ENCODE measurements at regions not wholly inside any gene's neighbourhood (a gene's known extent, or its start where the extent isn't known, plus 50 kb on each side); places are given as distances from the start of the nearest gene placed in this dataset.

DNA sequence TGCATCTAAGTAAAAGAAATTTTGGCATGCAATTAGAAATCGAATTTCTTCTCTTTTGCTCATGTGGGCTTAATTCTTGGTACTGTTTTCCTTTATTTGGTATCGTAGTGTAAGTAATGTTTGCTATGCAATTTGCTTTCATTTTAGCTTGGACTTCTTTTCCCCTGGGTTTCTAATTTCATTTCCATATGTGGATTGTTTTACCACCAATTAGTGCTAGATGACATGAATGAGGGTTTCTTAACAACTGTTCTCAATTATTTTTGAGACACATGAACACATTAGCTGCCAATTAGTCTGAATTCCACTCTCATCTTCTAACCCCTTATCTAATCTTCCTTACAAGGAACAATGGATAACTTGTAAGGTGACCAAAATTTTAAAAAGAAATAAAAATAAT is 1047.2 kb upstream of the PIK3C3 start:
- no peak for DNase-seq (ENCODE audit: low read depth in 1 of 2, low spot score in 1 of 2)

DNA sequence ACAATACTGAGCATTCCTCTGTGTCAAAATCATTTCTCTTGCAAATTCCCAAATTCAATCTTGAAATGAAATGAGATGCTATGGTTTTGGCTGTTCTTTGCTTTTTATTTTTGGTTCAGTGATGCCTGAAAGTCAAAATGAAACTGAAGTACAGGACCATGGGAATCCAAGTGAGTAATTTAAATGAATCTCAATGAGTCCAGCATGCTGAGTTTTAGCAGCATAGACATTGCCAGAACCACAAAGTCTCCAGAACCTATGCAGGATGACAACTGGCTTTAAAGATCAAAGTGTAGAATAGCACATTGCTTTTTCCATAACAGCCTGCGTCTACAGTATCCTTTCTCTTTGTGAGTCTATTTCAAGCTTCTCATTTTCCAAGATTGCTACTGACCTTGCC is 1050.7 kb upstream of the PIK3C3 start:
- no peak for DNase-seq (ENCODE audit: low read depth in 1 of 2, low spot score in 1 of 2)

DNA sequence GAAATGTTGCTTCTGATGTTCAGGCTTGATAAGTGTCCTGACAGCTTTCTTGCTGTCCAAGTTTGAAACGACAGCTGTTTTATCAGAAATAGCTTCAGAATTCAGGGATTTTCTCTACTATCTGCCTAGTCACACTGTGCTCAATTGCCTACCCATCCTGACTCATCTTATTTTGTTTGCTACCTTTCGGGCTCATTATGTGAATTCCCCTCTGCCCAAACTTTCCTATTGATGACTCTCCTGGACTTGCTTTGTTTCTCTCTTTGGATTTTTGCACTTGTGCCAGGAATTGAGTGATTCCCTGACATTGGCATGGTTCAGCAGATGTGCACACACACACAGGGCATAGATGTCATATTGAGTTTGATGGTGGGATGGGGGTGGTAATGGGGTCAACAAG is 1052.6 kb upstream of the PIK3C3 start:
- DNase-seq (ENCODE audit: low read depth in 1 of 2, low spot score in 1 of 2): no peak

DNA sequence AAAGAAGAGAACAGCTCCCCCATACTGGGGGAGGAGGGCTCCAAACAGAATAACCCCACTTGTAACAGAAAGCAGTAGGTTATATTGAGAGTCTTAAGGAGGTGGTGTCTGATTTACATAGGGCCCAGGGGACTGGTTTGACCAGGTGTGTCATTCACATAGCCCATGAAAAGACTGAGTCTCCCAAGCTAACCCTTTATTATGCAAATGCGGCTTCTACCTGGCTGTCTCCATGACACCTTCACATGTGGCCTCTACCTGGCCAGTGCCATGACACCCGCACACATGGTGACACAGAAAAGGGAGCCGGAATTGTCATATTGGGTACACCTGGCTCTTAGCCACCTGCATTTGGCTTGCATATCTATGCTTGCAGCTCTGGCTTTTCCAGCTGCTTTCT is 1057.2 kb upstream of the PIK3C3 start:
- no peak for DNase-seq (ENCODE audit: low read depth in 1 of 2, low spot score in 1 of 2)

DNA sequence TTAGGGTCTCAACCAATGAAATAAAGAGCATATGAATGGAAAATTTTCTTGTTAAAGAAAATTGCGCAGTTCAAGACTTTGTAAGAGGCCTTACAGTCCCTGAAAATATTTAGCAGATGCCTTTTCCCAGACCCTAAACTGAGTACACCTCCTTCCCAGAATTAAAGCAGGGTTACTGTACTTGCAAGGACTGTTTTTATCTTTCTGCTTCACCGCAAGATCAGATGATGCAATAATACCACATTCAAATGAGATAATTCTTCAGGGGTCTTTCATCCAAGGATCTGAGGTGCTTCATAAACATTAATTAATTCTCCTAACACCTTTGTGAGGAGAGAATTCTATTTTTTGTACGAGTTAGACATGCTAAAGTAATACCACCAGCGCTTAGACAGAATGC is 1071.8 kb upstream of the PIK3C3 start:
- no peak for DNase-seq (ENCODE audit: low read depth in 1 of 2, low spot score in 1 of 2)

DNA sequence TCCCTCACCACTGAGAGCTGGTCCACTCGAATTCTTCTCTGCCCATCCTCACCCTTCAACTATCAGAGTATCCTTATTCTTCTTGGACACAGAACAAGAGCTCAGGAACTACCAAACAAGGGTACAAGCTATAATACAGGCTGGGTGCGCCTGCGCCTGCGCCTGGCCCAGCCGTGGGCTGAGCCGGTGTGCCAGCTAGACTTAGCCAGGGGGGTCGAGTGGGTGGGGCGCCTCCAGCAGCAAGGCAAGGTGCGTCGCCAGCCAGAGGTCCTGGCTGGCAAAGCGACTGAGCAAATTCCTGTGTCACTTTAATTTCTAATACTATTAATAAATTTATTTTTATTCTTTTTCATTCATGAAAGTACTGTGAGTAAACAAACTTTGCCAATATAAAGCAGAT is 1072.6 kb upstream of the PIK3C3 start:
- DNase-seq (ENCODE audit: low read depth in 1 of 2, low spot score in 1 of 2): no peak

DNA sequence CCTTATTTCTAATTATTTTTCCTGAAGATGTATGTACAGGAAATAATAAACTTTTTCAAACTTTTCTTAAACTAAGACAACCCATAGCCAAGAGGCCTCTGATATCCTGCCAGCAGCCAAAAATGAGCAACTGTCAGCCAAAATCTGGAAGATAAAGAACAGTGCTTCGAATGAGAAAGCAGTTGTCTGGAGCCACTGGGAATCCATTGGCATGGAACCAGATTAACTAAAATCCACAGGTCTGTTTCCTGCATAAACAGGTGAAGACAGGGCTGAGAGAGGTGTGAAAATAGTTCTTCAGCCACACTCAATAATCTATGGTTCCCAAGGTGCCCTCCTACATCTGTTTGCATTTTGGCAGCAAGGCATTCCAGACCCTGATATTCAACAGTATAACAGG is 1076.7 kb upstream of the PIK3C3 start:
- no peak for DNase-seq (ENCODE audit: low read depth in 1 of 2, low spot score in 1 of 2)

DNA sequence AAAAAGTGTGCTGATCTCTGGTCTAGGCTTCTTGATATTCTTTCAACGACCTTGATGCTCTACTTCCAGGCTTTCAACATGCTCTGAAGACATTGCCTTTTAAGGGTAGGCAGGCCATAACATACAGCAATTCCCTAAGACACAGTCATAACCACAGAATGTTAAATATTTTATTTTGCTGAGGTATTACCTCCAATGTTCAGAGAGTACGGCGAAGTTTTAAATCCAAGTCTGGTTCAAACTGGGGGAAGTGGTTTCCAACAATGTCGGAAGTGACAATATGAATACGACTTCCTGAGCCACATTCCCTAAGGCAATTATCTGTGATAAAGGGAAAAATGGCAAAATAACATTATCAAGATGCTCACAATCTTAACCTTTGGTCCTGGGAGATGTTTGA is 1077.9 kb upstream of the PIK3C3 start:
- no peak for DNase-seq (ENCODE audit: low read depth in 1 of 2, low spot score in 1 of 2)

DNA sequence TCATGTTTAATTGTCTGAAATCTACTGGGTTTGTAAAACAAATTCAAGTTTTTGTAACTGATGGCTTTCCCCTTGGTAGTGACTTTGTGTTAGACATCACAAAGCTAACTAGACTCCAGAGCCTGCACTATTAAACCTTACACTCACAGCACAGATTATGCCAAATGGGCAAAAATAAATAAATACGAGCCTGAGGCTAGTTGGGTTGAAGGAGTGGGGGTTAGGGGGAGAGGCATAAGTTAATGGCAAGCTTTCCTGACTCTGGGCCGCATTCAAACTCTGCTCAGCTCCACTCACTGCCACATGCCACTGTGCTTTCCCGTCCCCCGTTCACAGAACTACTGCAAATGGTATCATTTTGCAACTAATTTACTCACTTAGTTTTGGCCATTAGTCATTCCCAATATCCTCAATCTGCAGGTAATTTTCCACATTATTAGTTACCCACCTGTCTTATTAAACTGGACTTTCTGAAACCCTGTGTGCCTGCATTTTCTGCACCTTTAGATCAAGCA is 1079.9 kb upstream of the PIK3C3 start:
- DNase-seq (ENCODE audit: low read depth in 1 of 2, low spot score in 1 of 2): no peak

DNA sequence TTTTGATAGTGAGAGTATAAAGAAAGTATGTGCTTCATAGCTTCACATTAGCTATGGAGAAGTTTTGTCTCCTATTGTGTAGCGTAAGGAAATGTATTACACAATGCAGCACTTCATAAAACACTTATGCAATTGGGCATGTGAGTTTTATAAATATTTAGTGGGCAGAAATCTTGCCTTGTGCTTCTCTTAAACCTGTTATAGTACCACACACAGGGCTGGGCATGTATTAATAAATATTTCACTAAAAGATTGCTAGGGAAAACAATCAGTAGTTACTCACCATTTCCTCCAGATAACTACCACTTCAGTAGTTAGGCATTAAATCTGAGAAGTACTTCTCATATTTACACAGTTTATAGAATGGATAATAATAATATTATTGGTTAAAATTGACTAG is 1080.8 kb upstream of the PIK3C3 start:
- no peak for DNase-seq (ENCODE audit: low read depth in 1 of 2, low spot score in 1 of 2)

DNA sequence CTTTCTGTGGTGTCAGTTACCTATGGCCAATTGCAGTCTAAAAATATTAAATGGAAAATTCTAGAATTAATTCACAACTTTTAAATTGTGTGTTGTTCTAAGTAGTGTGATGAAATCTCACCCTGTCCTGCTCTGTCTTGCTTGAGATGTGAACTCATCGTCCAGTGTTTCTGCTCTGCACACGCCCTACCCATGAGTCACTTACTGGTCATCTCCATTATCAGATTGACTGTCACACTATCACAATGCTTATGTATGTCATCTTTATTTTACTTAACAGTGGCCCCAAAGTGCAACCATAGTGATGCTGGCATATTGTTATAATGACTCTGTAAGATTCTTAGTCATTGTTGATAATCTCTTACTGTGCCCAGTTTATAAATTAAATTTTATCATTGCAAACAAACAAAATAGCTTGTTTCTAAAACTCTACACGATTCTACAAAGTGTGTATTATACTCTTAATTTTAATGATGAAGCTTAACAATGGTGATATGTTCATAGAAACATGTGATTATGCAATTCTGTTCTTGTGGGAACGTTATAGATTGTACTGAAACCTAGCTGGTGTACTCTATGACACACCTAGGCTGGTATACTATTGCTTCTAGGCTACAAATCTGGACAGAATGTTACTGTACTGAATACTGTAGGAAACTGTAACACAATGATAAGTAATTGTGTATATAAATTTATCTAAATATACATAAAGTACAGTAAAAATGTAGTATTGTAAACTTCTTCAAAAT is 1086.8 kb upstream of the PIK3C3 start:
- no peak for DNase-seq (ENCODE audit: low read depth in 1 of 2, low spot score in 1 of 2)

DNA sequence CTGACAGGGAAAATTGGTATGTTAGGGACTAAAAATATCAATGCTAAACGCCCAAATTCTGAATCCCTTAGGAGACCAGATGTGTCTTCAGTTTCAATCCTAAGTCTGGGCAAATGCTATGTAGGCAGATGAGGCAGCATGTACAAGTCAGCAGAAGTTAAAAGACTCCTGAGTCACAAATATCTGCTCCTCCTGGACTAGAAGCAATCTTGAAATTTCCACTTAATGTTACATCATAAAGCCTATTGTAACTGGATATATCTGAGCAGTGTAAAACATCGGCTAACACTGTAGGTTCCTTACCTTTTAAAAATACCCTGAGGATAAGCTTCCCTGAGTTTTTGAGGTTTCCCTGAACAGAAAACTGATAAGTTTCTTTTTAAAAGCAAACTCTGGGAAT is 1087.6 kb upstream of the PIK3C3 start:
- DNase-seq (ENCODE audit: low read depth in 1 of 2, low spot score in 1 of 2): no peak

DNA sequence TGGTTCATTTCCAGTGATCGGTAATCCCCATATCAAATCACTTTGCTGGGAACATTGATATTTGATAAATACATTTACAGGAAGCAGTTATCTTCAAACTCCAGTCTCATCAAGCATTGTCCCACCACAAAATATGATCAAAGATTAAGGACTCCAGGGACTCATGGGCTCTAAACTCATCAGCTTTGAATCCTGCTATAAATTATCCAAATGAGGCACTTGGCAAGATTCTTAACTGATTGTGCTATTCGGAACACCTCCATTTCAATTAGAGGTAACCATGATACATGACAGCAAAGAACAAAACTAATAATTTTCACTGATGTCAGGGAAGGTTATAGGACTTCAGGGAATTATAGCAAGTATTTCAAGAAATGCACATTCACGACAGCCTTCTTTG is 1088.1 kb upstream of the PIK3C3 start:
- DNase-seq (ENCODE audit: low read depth in 1 of 2, low spot score in 1 of 2): no peak

DNA sequence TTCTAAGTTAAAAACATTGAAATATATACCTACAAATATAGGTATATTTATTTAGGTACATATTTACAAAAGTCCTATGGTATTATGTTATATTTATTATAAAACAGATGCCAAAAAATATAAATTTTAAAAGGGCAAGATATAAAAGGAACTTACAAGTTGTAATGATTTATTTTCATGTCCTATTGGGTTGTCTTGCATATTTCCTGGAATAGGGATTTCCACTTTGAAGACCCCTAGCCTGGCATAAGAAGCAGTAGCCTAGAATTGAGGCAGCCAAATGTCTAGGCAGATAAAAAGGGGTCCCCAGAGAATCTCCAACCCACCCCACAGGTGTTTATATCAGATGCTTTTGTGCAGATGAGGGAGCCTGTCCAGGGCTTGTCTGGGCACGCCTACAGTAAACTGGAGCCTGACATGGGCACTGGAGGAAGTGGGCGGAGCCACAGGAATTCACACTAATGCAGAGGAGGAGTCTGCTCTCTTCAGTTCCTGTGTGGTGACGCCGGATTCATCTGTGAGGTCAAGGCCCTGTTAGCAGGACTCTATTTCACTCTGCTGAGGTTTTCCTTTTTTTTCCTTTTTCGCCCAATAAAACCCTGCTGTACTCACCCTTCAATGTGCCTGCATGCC is 1088.9 kb upstream of the PIK3C3 start:
- DNase-seq (ENCODE audit: low read depth in 1 of 2, low spot score in 1 of 2): no peak

DNA sequence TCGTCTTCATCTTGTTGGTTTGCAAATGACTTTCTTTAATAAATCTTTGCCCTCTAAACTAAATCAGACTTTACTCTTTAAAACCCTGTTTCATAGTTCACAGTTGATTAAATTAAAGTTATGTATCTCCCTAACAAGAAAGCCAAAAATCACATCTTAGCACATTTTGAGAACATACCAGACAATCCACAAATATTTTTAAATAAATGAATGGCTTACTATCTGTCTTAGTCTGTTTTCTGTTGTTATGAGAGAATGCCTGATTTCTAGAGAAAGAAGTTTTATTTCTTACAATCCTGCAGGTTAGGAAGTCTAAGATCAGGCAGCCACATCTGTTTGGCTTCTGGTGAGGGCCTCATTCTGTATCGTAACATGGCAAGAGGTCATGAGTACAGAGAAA is 1090.2 kb upstream of the PIK3C3 start:
- no peak for DNase-seq (ENCODE audit: low read depth in 1 of 2, low spot score in 1 of 2)

DNA sequence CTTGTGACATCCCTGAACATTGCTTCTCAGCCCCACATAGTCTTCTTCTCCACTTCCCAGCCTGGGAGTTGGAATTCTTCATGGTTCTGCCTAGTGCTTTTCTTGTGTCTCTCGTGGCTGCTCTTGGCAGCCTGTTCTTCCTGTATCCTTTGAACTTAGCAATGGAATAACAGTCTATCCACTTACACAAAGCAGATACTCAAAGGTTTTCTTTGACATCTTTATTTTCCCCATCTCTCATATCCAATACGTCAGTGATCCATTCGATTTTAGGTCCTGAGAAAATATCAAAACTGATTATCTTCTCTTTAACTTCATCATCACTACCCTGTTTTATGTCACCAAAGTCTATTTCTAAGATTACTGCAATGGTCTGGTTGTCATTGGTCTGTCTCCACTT is 1091.2 kb upstream of the PIK3C3 start:
- DNase-seq (ENCODE audit: low read depth in 1 of 2, low spot score in 1 of 2): no peak

DNA sequence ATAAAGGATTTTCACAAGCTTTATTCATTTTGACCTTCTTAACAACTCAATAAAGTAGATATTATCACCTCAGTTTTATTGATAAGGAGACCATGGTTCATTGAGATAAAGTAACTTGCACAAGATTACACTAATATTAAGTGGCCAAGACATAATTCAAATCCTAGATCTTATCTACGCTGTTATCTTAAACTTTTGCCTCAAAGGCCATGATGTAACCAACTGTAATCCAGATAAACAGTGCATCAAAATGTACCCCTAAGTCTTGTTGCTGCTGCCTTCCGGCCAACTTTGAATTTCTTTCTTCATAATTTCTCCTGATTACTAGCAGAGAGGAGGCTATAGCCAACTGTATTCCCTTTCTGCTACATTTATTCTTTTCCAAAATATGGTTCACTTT is 1094.8 kb upstream of the PIK3C3 start:
- DNase-seq (ENCODE audit: low read depth in 1 of 2, low spot score in 1 of 2): no peak

DNA sequence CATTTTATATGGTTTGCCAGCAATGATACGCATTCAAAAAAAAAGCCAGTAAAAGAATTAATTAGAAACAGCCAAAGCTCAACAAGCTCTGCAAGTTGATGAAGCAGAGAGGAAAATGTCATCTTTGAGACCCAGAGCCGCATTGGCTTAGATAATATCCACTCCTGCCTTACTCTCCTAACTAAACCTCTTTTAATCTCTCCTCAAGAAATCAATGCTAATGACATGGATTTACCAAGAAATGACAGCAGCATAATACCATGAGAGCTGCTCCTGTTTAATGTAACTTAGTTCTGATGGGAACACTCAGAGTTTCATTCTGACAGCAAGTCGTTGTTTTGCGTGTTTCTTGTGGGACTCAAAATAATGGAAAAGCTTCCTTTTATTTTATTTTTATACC is 1099.4 kb upstream of the PIK3C3 start:
- DNase-seq (ENCODE audit: low read depth in 1 of 2, low spot score in 1 of 2): no peak

DNA sequence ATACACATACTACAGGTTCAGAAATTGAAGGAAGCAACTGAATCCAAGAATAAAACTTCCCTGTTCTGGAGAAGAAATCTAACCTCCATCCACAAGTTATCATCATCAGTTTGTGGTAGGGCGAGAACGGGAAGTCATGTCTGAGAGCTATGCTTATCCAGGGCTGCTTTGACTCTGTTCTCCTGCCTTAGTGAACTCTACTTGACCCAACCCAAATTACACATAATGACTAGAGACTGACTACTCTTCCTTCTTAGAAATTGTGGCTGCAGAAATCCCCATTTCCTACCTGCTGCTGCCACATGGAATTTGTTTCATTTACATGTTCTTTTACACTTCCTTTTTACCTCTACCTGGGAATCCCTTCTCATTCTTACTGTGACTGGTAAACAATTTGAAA is 1102.6 kb upstream of the PIK3C3 start:
- no peak for DNase-seq (ENCODE audit: low read depth in 1 of 2, low spot score in 1 of 2)

DNA sequence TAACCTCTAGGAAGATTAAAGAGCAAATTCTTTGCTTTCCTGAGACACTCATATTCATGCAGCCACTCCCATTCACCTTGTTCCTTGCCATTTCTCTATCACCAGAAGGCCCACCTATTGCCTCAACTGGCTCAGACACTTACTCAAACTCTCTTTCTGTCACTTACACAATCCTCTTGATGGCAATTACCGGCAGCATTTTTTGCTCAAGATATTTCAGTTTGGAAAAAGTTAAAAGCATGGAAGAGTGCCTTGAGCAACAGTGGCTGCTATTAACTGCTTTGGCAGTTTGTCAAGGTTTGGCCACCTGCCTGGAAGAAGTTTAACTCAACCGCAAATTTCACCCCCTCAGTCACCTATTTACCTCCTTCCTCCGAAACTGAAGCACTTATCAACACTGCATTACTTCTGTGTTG is 1104.0 kb upstream of the PIK3C3 start:
- DNase-seq (ENCODE audit: low read depth in 1 of 2, low spot score in 1 of 2): no peak

DNA sequence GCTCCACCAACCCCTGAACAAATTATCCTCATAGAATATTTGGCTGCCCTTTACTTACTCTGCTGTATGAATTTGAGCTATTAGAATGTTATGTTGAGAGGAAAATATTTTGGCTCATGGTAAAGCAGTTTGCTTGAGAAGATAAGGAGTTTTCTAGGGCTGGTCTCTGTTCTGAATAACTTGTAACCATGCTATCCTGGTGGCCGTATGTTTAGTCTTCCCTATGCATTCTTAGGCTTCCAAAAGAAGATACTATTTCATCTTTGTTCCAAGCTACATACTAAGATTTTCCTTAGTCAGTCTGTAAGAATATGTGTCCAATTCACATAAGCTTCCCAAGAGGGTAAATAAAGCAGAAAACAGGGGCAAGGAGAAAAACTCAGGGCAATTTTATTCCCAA is 1105.1 kb upstream of the PIK3C3 start:
- no peak for DNase-seq (ENCODE audit: low read depth in 1 of 2, low spot score in 1 of 2)

DNA sequence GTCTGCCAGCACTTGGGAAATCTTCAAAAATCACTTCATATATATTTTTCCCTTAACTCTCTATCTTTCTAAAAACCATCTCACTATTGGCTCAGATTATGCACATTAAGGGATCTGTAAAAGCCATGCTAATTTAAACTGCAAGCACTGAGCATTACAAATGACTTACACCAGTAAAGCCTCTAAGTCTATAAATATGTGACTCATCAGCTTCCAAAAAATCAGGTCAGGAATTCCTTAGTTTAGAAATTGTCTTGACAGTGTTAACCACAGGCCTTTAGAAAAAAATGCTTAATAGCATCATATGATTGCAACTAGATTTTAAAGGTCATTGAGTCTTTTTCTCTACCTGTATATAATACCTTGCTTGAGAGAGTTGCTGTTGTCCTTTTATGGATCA is 1113.6 kb upstream of the PIK3C3 start:
- no peak for DNase-seq (ENCODE audit: low read depth in 1 of 2, low spot score in 1 of 2)

DNA sequence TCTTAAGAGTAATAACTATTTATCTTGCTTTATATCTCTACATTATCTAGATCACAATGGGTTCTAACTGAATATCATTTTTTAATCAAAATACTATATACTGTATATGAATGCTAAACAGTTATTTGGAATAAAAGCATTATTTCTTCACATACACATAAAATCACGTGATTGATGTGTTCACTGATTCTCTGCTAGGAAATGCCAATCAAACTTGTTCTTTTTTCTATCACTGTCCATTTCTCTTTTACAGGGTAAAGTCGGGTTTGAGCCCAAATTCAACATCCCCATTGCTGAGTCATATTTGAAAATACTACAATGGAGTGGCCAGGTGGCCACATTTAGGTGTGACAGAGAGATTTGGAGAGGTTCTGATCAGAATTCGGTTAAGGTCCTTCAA is 1114.0 kb upstream of the PIK3C3 start:
- no peak for DNase-seq (ENCODE audit: low read depth in 1 of 2, low spot score in 1 of 2)

Measured in stimulated activated CD4-positive, alpha-beta T cell treated with anti-CD3 and anti-CD28 coated beads, Interleukin-15, amount 100 ng/mL, for 1 hour (primary cell).